K562 (cell line): ENCODE measurements at regions not wholly inside any gene's neighbourhood (a gene's known extent, or its start where the extent isn't known, plus 50 kb on each side); places are given as distances from the start of the nearest gene placed in this dataset.

ENCODE experiments used
- ARID1B ChIP-seq: fragments of 450-650 bp; IDR thresholded peaks from 2 replicates; pipeline ENCODE4 v1.6.1; 2016; ENCODE audit warnings: antibody characterized with exemption, mild to moderate bottlenecking, inconsistent platforms
- CAMTA2 ChIP-seq: fragments of 250-450 bp; sonication (Bioruptor Pico); conservative IDR thresholded peaks from 2 replicates; pipeline ENCODE4 v1.5.1; 2022
- CBFA2T2 ChIP-seq: fragments of 450-650 bp; conservative IDR thresholded peaks from 2 replicates; pipeline ENCODE4 v1.6.1; 2017; ENCODE audit warnings: mild to moderate bottlenecking
- CGGBP1 ChIP-seq: fragments of 250-450 bp; sonication (Bioruptor Pico); IDR thresholded peaks from 2 replicates; pipeline ENCODE4 v1.9.0; 2021; ENCODE audit warnings: mild to moderate bottlenecking
- ESRRA ChIP-seq: fragments of 450-650 bp; IDR thresholded peaks from 2 replicates; pipeline ENCODE4 v1.6.1; 2014; ENCODE audit warnings: low read depth, mild to moderate bottlenecking, moderate library complexity, borderline replicate concordance
- ETS2 ChIP-seq: IDR thresholded peaks from 2 replicates; pipeline ENCODE4 v1.6.1; 2016; ENCODE audit warnings: borderline replicate concordance, missing genetic modification characterization, mild to moderate bottlenecking, moderate library complexity, missing compliant biosample characterization; ENCODE audit not compliant: poor library complexity, severe bottlenecking
- GATA2 ChIP-seq: sonication (generic); formaldehyde crosslinking; IDR thresholded peaks from 2 replicates; pipeline ENCODE4 v1.4.0; 2020; ENCODE audit warnings: mild to moderate bottlenecking, missing genetic modification reagents
- HEY1 ChIP-seq: fragments of 250-450 bp; sonication (Bioruptor Pico); IDR thresholded peaks from 2 replicates; pipeline ENCODE4 v1.5.0; 2020; ENCODE audit warnings: mild to moderate bottlenecking, moderate library complexity, borderline replicate concordance
- HINFP ChIP-seq: fragments of 450-650 bp; conservative IDR thresholded peaks from 2 replicates; pipeline ENCODE4 v1.6.1; 2016; ENCODE audit warnings: missing genetic modification characterization, low read depth, mild to moderate bottlenecking, control low read depth, missing compliant biosample characterization
- KAT2B ChIP-seq: IDR thresholded peaks from one replicate; pipeline ENCODE4 v1.6.1; 2012; ENCODE audit warnings: low read depth, mild to moderate bottlenecking, control low read depth, inconsistent platforms, low read length, moderate library complexity
- MEIS2 ChIP-seq: fragments of 450-650 bp; IDR thresholded peaks from 2 replicates; pipeline ENCODE4 v1.6.1; 2014; ENCODE audit warnings: mild to moderate bottlenecking; ENCODE audit not compliant: partially characterized antibody
- NFE2 ChIP-seq: IDR thresholded peaks from 2 replicates; pipeline ENCODE4 v1.6.1; 2014; ENCODE audit warnings: antibody characterized with exemption, low read depth
- NR1H2 ChIP-seq: sonication (generic); formaldehyde crosslinking; IDR thresholded peaks from 2 replicates; pipeline ENCODE4 v1.4.0; 2020; ENCODE audit warnings: mild to moderate bottlenecking, missing genetic modification reagents
- NRF1 ChIP-seq, 2 experiments: fragments of 450-650 bp; IDR thresholded peaks in 1 of 2; conservative IDR thresholded peaks in 1 of 2; 2 replicates each; pipeline ENCODE4 v1.6.1; 2014; ENCODE audit warnings: mild to moderate bottlenecking in 2 of 2
- RBM34 ChIP-seq: fragments of 200-400 bp; formaldehyde crosslinking; IDR thresholded peaks from 2 replicates; pipeline ENCODE4 v1.6.1; 2018; ENCODE audit warnings: low read length, borderline replicate concordance; ENCODE audit not compliant: insufficient read depth
- RNF2 ChIP-seq: sonication (generic); IDR thresholded peaks from 2 replicates; pipeline ENCODE4 v1.6.1; 2016
- TRIM24 ChIP-seq, 2 experiments: fragments of 450-650 bp; IDR thresholded peaks; 2 replicates each; pipeline ENCODE4 v1.6.1; 2016
- ZBTB11 ChIP-seq, 3 experiments: fragments of 200-800 bp in 1 of 3; fragments of 250-450 bp in 1 of 3; fragments of 450-650 bp in 1 of 3; sonication (Bioruptor Pico) in 1 of 3; sonication (Bioruptor generic) in 1 of 3; formaldehyde crosslinking in 1 of 3; IDR thresholded peaks; 2 replicates each; pipeline versions ENCODE4 v1.6.1 to v1.8.0; 2016 to 2022; ENCODE audit warnings: mild to moderate bottlenecking in 2 of 3, missing genetic modification characterization in 2 of 3, missing compliant biosample characterization in 1 of 3, moderate library complexity in 1 of 3
- ZNF197 ChIP-seq: fragments of 200-800 bp; sonication (Bioruptor generic); IDR thresholded peaks from 2 replicates; pipeline ENCODE4 v1.6.1; 2016; ENCODE audit warnings: low read depth, missing genetic modification characterization, missing compliant biosample characterization
- ZNF217 ChIP-seq: sonication (generic); formaldehyde crosslinking; IDR thresholded peaks from 2 replicates; pipeline ENCODE4 v1.8.0; 2022; ENCODE audit warnings: mild to moderate bottlenecking, missing genetic modification reagents
- ZNF436 ChIP-seq: fragments of 250-450, 450-650 bp; sonication (Bioruptor Pico); formaldehyde crosslinking; IDR thresholded peaks from 2 replicates; pipeline ENCODE4 v1.7.0; 2020; ENCODE audit warnings: mild to moderate bottlenecking
- TF ChIP-seq, protein P1 (sequence below): sonication (generic); formaldehyde crosslinking; IDR thresholded peaks from 2 replicates; pipeline ENCODE4 v1.8.1; 2022; ENCODE audit warnings: missing genetic modification reagents
- TF ChIP-seq, protein P2 (sequence below): fragments of 250-450 bp; sonication (Bioruptor Pico); IDR thresholded peaks from 2 replicates; pipeline ENCODE4 v1.8.0; 2022; ENCODE audit warnings: moderate library complexity, mild to moderate bottlenecking, inconsistent platforms

GRCh38 chr1:213619026-213619425 lies 368.7 kb upstream of the PROX1 start (continued):
- TF ChIP-seq ZNF197: no peak
- no peak for TF ChIP-seq CAMTA2 (CRISPR knock-in tag)
- TF ChIP-seq RBM34: no peak
- no peak for TF ChIP-seq KAT2B
- TF ChIP-seq GATA2 (CRISPR knock-in tag): no peak
- peak; percentile 36; the same call in 1 of the 2 replicates for TF ChIP-seq ESRRA
- no peak for TF ChIP-seq ZNF217 (CRISPR knock-in tag)
- TF ChIP-seq, protein P1, sequence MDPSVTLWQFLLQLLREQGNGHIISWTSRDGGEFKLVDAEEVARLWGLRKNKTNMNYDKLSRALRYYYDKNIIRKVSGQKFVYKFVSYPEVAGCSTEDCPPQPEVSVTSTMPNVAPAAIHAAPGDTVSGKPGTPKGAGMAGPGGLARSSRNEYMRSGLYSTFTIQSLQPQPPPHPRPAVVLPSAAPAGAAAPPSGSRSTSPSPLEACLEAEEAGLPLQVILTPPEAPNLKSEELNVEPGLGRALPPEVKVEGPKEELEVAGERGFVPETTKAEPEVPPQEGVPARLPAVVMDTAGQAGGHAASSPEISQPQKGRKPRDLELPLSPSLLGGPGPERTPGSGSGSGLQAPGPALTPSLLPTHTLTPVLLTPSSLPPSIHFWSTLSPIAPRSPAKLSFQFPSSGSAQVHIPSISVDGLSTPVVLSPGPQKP (CRISPR knock-in tag): no peak
- TF ChIP-seq ARID1B: peak; percentile 37
- no peak for TF ChIP-seq ETS2 (tag)
- no peak for TF ChIP-seq TRIM24 (IDR thresholded peaks at IDR 0.05)
- no peak for TF ChIP-seq HINFP (tag)
- 0 out of 2 replicates have a peak, but pooled peaks have one; percentile 11 for TF ChIP-seq CBFA2T2
- TF ChIP-seq, protein P2, sequence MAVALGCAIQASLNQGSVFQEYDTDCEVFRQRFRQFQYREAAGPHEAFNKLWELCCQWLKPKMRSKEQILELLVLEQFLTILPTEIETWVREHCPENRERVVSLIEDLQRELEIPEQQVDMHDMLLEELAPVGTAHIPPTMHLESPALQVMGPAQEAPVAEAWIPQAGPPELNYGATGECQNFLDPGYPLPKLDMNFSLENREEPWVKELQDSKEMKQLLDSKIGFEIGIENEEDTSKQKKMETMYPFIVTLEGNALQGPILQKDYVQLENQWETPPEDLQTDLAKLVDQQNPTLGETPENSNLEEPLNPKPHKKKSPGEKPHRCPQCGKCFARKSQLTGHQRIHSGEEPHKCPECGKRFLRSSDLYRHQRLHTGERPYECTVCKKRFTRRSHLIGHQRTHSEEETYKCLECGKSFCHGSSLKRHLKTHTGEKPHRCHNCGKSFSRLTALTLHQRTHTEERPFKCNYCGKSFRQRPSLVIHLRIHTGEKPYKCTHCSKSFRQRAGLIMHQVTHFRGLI (CRISPR knock-in tag): no peak
- no peak for TF ChIP-seq MEIS2
- no peak for TF ChIP-seq NRF1 (conservative IDR thresholded peaks at IDR 0.05 in 1 of 2, IDR thresholded peaks at IDR 0.05 in 1 of 2)
- TF ChIP-seq NFE2: no peak
- TF ChIP-seq HEY1 (CRISPR knock-in tag): peak; percentile 76; the same call in 1 of the 2 replicates
- TF ChIP-seq CGGBP1: no peak
- TF ChIP-seq NR1H2 (CRISPR knock-in tag): no peak
- no peak for TF ChIP-seq ZNF436 (CRISPR knock-in tag)
- TF ChIP-seq RNF2: no peak
- no peak for TF ChIP-seq ZBTB11 (CRISPR knock-in tag; IDR thresholded peaks at IDR 0.05)
